ENCODE measurements at regions not wholly inside any gene's neighbourhood (a gene's known extent, or its start where the extent isn't known, plus 50 kb on each side); places are given as distances from the start of the nearest gene placed in this dataset.

DNA sequence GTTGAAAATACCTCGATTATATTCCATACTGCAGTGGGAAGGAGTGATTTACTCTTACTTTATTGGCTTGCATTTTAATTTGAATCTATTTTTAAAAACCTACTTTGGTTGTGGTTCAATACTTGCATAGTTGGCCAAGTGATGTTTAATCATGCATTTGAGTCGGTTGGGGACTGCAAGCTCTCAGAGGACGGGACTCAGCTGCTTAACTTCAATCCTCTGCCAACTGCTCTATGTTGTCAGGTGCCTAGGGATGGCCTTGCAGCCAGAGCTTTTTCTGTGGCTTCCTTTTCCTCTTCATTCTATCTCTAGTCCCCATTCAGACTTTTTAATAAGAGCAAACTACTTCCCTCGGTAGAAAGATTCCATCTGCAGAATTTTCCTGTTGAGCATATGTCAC, 53.4 kb upstream of the KRR1 start:
- TF ChIP-seq EZH2 (IDR thresholded peaks at IDR 0.05; ENCODE audit: borderline replicate concordance, insufficient read depth, low read length, poor library complexity, severe bottlenecking) (no peak), SMC3 (conservative IDR thresholded peaks at IDR 0.05; ENCODE audit: poor library complexity) (no peak), MXI1 (conservative IDR thresholded peaks at IDR 0.05; ENCODE audit: poor library complexity, severe bottlenecking) (no peak), POLR2AphosphoS5 (IDR thresholded peaks at IDR 0.05) (no peak), CTCF (IDR thresholded peaks at IDR 0.05; ENCODE audit: poor library complexity, severe bottlenecking) (no peak), TAF1 (IDR thresholded peaks at IDR 0.05; ENCODE audit: low read depth) (no peak), REST (IDR thresholded peaks at IDR 0.05; ENCODE audit: borderline replicate concordance) (no peak), RAD21 (conservative IDR thresholded peaks at IDR 0.05) (no peak), EP300 (conservative IDR thresholded peaks at IDR 0.05; ENCODE audit: poor library complexity, severe bottlenecking) (no peak)
- Histone ChIP-seq H3K9me3 (ENCODE audit: low read length) (no peaks in the 10 kb centered on the region), H3K4me3 (ENCODE audit: low read length) (no peak overlapping the region), H3K9ac (ENCODE audit: low read length) (no peak overlapping the region), H2AFZ (ENCODE audit: low read depth, low read length) (no peak overlapping the region), H3K79me2 (replicated peaks; ENCODE audit: insufficient read depth, low read length) (no peaks in the 10 kb centered on the region), H3K36me3 (ENCODE audit: insufficient read depth, low read length) (no peaks in the 10 kb centered on the region), H4K20me1 (ENCODE audit: insufficient read depth) (no peaks in the 10 kb centered on the region), H3K27me3 (ENCODE audit: insufficient read depth, low read depth, low read length) (no peaks in the 10 kb centered on the region), H3F3A (ENCODE audit: insufficient read depth, low read length, poor library complexity, severe bottlenecking) (no peaks in the 10 kb centered on the region), H3K4me2 (ENCODE audit: low read length) (no peak overlapping the region), H3K27ac (ENCODE audit: low read length) (no peak overlapping the region), H3K9me2 (ENCODE audit: insufficient read depth, low read length) (no peaks in the 10 kb centered on the region)

DNA sequence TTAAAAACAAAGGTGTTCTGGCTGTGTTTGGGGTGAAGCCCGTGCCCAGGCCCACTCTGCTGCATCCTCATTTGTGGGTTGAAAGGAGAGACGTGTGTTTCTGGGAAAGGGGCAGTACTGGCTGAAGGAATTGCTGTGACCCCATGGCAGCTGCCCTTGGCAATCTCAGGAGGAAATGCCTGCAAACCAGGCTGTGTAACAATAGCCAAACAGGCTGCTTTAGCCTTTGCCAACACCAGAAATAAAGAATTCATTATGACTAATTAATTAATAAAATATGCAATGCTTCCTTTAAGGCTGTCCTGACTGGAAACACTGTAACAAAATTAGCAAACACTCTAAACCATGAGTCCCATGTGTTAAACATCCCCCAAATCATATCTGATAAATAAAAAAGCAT, 53.0 kb upstream of the KRR1 start:
- Histone ChIP-seq H3K4me2 (ENCODE audit: low read length) (no peak overlapping the region), H3K9ac (ENCODE audit: low read length) (no peak overlapping the region), H3K9me2 (ENCODE audit: insufficient read depth, low read length) (no peaks in the 10 kb centered on the region), H3K27ac (ENCODE audit: low read length) (no peak overlapping the region), H4K20me1 (ENCODE audit: insufficient read depth) (no peaks in the 10 kb centered on the region), H3K4me3 (ENCODE audit: low read length) (no peak overlapping the region), H3K9me3 (ENCODE audit: low read length) (no peaks in the 10 kb centered on the region), H3K36me3 (ENCODE audit: insufficient read depth, low read length) (no peaks in the 10 kb centered on the region), H3F3A (ENCODE audit: insufficient read depth, low read length, poor library complexity, severe bottlenecking) (no peaks in the 10 kb centered on the region), H3K79me2 (replicated peaks; ENCODE audit: insufficient read depth, low read length) (no peaks in the 10 kb centered on the region), H3K27me3 (ENCODE audit: insufficient read depth, low read depth, low read length) (no peaks in the 10 kb centered on the region), H2AFZ (ENCODE audit: low read depth, low read length) (no peak overlapping the region)
- TF ChIP-seq EP300 (conservative IDR thresholded peaks at IDR 0.05; ENCODE audit: poor library complexity, severe bottlenecking) (no peak), SMC3 (conservative IDR thresholded peaks at IDR 0.05; ENCODE audit: poor library complexity) (no peak), RAD21 (conservative IDR thresholded peaks at IDR 0.05) (no peak), POLR2AphosphoS5 (IDR thresholded peaks at IDR 0.05) (no peak), MXI1 (conservative IDR thresholded peaks at IDR 0.05; ENCODE audit: poor library complexity, severe bottlenecking) (no peak), TAF1 (IDR thresholded peaks at IDR 0.05; ENCODE audit: low read depth) (no peak), CTCF (IDR thresholded peaks at IDR 0.05; ENCODE audit: poor library complexity, severe bottlenecking) (no peak), REST (IDR thresholded peaks at IDR 0.05; ENCODE audit: borderline replicate concordance) (no peak), EZH2 (IDR thresholded peaks at IDR 0.05; ENCODE audit: borderline replicate concordance, insufficient read depth, low read length, poor library complexity, severe bottlenecking) (no peak)

All from neural cell (in vitro differentiated cells).